Coronary artery (tissue), 2 donors: ENCODE measurements at regions not wholly inside any gene's neighbourhood (a gene's known extent, or its start where the extent isn't known, plus 50 kb on each side); places are given as distances from the start of the nearest gene placed in this dataset.

Source experiments
- DNase-seq: peaks from one replicate; pipeline ENCODE4 v3.0.0-alpha.2; 2017; ENCODE audit warnings: low spot score
- H3K27ac ChIP-seq, 2 donors: fragments of 200-600 bp; sonication (generic); one replicate each; pipeline ENCODE4 v1.5.1; 2016 to 2019
- H3K4me3 ChIP-seq: fragments of 200-600 bp; sonication (generic); 2 replicates; pipeline ENCODE4 v1.5.1; 2016; ENCODE audit warnings: mild to moderate bottlenecking, moderate library complexity
- CTCF ChIP-seq: fragments of 200-600 bp; sonication (generic); IDR thresholded peaks from one replicate; pipeline ENCODE4 v1.5.1; 2019; ENCODE audit warnings: antibody characterized with exemption

GRCh38 chr5:77881528-77881927 is 105.4 kb upstream of the TBCA start:
- TF ChIP-seq CTCF: no peak
- Histone ChIP-seq H3K4me3 (no peak overlapping the region), H3K27ac (no peak overlapping the region)
- no peak for DNase-seq

- H3K4me3 ChIP-seq: no peak overlapping the region
- no peak for TF ChIP-seq CTCF
- no peak overlapping the region for H3K27ac ChIP-seq
- DNase-seq: no peak
Measured at GRCh38 chr5:77877516-77878355, 101.6 kb upstream of the TBCA start.

- no peak for DNase-seq
- Histone ChIP-seq H3K27ac (no peak overlapping the region), H3K4me3 (peak overlapping the region; percentile 55)
- TF ChIP-seq CTCF: no peak
Measured at GRCh38 chr5:77876862-77877502, 100.8 kb upstream of the TBCA start.

- TF ChIP-seq CTCF: no peak
- no peak for DNase-seq
- no peak overlapping the region for H3K4me3 ChIP-seq
- no peak overlapping the region for H3K27ac ChIP-seq
Measured at GRCh38 chr5:77876316-77876715, 100.2 kb upstream of the TBCA start.

GRCh38 chr5:77874691-77875090 is 98.6 kb upstream of the TBCA start:
- DNase-seq: no peak
- no peak for TF ChIP-seq CTCF
- Histone ChIP-seq H3K27ac (no peak overlapping the region), H3K4me3 (no peak overlapping the region)

GRCh38 chr5:77873239-77873638 is 97.1 kb upstream of the TBCA start:
- Histone ChIP-seq H3K27ac (no peak overlapping the region), H3K4me3 (no peak overlapping the region)
- DNase-seq: no peak
- no peak for TF ChIP-seq CTCF

GRCh38 chr5:77871946-77872345 is 95.8 kb upstream of the TBCA start:
- Histone ChIP-seq H3K4me3 (no peak overlapping the region), H3K27ac (no peak overlapping the region)
- no peak for DNase-seq
- no peak for TF ChIP-seq CTCF
